Transverse colon (tissue), 4 donors: ENCODE measurements at regions not wholly inside any gene's neighbourhood (a gene's known extent, or its start where the extent isn't known, plus 50 kb on each side); places are given as distances from the start of the nearest gene placed in this dataset.

Experiments
- DNase-seq: peaks from one replicate; pipeline ENCODE4 v3.0.0-alpha.2; 2019
- H3K27ac ChIP-seq, 4 donors: fragments of 200-600 bp; sonication (generic); 2 replicates each; pipeline ENCODE4 v1.5.1; 2016 to 2018; ENCODE audit warnings: inconsistent platforms in 4 of 4
- H3K27me3 ChIP-seq: fragments of 200-600 bp; sonication (generic); 2 replicates; pipeline ENCODE4 v1.5.1; 2017; ENCODE audit warnings: inconsistent platforms
- H3K36me3 ChIP-seq, 4 donors: fragments of 200-600 bp; sonication (generic); 2 replicates each; pipeline ENCODE4 v1.5.1; 2017 to 2019; ENCODE audit warnings: inconsistent platforms in 4 of 4
- H3K4me1 ChIP-seq, 4 donors: fragments of 200-600 bp; sonication (generic); 2 replicates each; pipeline ENCODE4 v1.5.1; 2017 to 2020; ENCODE audit warnings: inconsistent platforms in 4 of 4
- H3K4me3 ChIP-seq, 4 donors: fragments of 200-600 bp; sonication (generic); 1 replicate in 1 of 4; 2 replicates in 3 of 4; pipeline versions ENCODE4 v1.5.1 to v1.6.1; 2017 to 2019; ENCODE audit warnings: inconsistent platforms in 4 of 4
- H3K9me3 ChIP-seq, 2 donors: fragments of 200-600 bp; sonication (generic); 2 replicates each; pipeline ENCODE4 v1.5.1; 2017 to 2019; ENCODE audit warnings: inconsistent platforms in 2 of 2
- EP300 ChIP-seq: sonication (generic); formaldehyde crosslinking; IDR thresholded peaks from one replicate; pipeline ENCODE4 v1.6.1; 2017; ENCODE audit warnings: antibody characterized with exemption, low read depth
- POLR2A ChIP-seq: fragments of 450-650 bp; IDR thresholded peaks from one replicate; pipeline ENCODE4 v1.6.1; 2016; ENCODE audit warnings: antibody characterized with exemption, mild to moderate bottlenecking, moderate library complexity
- POLR2AphosphoS5 ChIP-seq, 3 donors: sonication (generic); formaldehyde crosslinking; IDR thresholded peaks; one replicate each; pipeline ENCODE4 v1.6.1; 2016; ENCODE audit warnings: antibody characterized with exemption in 3 of 3
- WGBS, 2 donors: methylation state at CpG; one replicate each; pipeline ENCODE4 v1.1.5; 2018; ENCODE audit warnings: low coverage in 1 of 2; 5-methylcytosine and 5-hydroxymethylcytosine counted together
- in situ Hi-C, 4 donors: fragments of 200-750 bp; cut with MboI; loops; one replicate each; pipeline versions ENCODE4 v1.15.0 to v1.15.1; 2017; ENCODE audit warnings: low sequenced_read_pairs in 3 of 4, low pct_ligation_motif_present in 1 of 4, low pct_unique_long_range_greater_than_20kb in 1 of 4
- intact Hi-C: fragments of 100-400 bp; cut with DNase I; formaldehyde crosslinking; loops from one replicate; pipeline ENCODE4 v1.15.1; 2023; ENCODE audit warnings: low total_unique reads
- TF ChIP-seq, protein P1 (sequence below), 5 experiments: fragments of 200-600 bp in 3 of 5; fragments of 450-650 bp in 2 of 5; sonication (generic) in 3 of 5; IDR thresholded peaks; 1 replicate in 2 of 5; 2 replicates in 3 of 5; pipeline ENCODE4 v1.5.1; 2016 to 2017; ENCODE audit warnings: antibody characterized with exemption in 5 of 5, inconsistent platforms in 3 of 5, mild to moderate bottlenecking in 2 of 5, moderate library complexity in 1 of 5

GRCh38 chr11:105456950-105457349 is 152.9 kb upstream of the GRIA4 start:
- H3K27me3 ChIP-seq: no peaks in the 10 kb centered on the region
- H3K4me3 ChIP-seq: no peak overlapping the region
- no peaks in the 10 kb centered on the region for H3K9me3 ChIP-seq
- no peak overlapping the region for H3K27ac ChIP-seq
- TF ChIP-seq EP300 (no peak), POLR2AphosphoS5 (IDR thresholded peaks at IDR 0.05) (no peak), POLR2A (no peak)
- TF ChIP-seq, protein P1, sequence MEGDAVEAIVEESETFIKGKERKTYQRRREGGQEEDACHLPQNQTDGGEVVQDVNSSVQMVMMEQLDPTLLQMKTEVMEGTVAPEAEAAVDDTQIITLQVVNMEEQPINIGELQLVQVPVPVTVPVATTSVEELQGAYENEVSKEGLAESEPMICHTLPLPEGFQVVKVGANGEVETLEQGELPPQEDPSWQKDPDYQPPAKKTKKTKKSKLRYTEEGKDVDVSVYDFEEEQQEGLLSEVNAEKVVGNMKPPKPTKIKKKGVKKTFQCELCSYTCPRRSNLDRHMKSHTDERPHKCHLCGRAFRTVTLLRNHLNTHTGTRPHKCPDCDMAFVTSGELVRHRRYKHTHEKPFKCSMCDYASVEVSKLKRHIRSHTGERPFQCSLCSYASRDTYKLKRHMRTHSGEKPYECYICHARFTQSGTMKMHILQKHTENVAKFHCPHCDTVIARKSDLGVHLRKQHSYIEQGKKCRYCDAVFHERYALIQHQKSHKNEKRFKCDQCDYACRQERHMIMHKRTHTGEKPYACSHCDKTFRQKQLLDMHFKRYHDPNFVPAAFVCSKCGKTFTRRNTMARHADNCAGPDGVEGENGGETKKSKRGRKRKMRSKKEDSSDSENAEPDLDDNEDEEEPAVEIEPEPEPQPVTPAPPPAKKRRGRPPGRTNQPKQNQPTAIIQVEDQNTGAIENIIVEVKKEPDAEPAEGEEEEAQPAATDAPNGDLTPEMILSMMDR (IDR thresholded peaks at IDR 0.05): no peak
- intact Hi-C loops (no loop called here), in situ Hi-C loops (no loop called here)
- H3K36me3 ChIP-seq: no peaks in the 10 kb centered on the region
- DNase-seq: no peak
- H3K4me1 ChIP-seq: no peaks in the 10 kb centered on the region
- 72 to 77% methylated on average over 3 to 4 of the region's 4 CpGs for WGBS, 2 donors

- no peaks in the 10 kb centered on the region for H3K4me1 ChIP-seq
- WGBS, 2 donors: 95% methylated on average over 2 of the region's 2 CpGs; no CpG with 5 or more reads in 1 of the 2 donors
- peaks cover 4 to 7% of the 10 kb centered on the region in 2 donors for H3K9me3 ChIP-seq
- TF ChIP-seq POLR2A (no peak), POLR2AphosphoS5 (IDR thresholded peaks at IDR 0.05) (no peak), EP300 (no peak)
- TF ChIP-seq, protein P1 (IDR thresholded peaks at IDR 0.05): no peak
- H3K27me3 ChIP-seq: no peaks in the 10 kb centered on the region
- no peaks in the 10 kb centered on the region for H3K36me3 ChIP-seq
- intact Hi-C loops: no loop called here
- no peak overlapping the region for H3K27ac ChIP-seq
- H3K4me3 ChIP-seq: no peak overlapping the region
- DNase-seq: no peak
- in situ Hi-C loops: no loop called here
Measured at GRCh38 chr11:105449100-105449734, 160.7 kb upstream of the GRIA4 start.

DNA sequence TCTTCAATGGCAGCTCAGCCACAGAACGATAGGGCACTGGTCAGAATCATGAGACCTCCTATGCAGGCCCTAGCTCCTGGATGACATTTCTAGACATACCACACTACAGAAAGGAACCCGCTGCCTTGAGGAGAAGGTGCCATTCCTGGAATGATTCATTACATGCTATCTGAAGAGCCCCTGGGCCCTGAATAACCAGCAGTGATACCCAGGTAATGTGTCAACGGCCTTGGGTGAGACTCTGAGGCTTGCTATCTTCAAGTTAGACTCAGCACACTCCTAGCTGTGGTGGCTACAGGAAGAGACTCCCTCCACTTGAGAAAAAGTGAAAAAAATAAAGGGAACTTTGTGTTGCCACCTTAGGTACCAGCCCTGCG is 161.2 kb upstream of the GRIA4 start:
- no peaks in the 10 kb centered on the region for H3K4me1 ChIP-seq
- intact Hi-C loops (no loop called here), in situ Hi-C loops (no loop called here)
- no peak overlapping the region for H3K4me3 ChIP-seq
- H3K9me3 ChIP-seq: peaks cover 4 to 7% of the 10 kb centered on the region in 2 donors
- no peak overlapping the region for H3K27ac ChIP-seq
- TF ChIP-seq POLR2A (no peak), EP300 (no peak), POLR2AphosphoS5 (IDR thresholded peaks at IDR 0.05) (no peak)
- TF ChIP-seq, protein P1 (IDR thresholded peaks at IDR 0.05): no peak
- H3K27me3 ChIP-seq: no peaks in the 10 kb centered on the region
- WGBS, 2 donors: 80 to 87% methylated on average over 1 to 4 of the region's 4 CpGs
- H3K36me3 ChIP-seq: no peaks in the 10 kb centered on the region
- DNase-seq: no peak

DNA sequence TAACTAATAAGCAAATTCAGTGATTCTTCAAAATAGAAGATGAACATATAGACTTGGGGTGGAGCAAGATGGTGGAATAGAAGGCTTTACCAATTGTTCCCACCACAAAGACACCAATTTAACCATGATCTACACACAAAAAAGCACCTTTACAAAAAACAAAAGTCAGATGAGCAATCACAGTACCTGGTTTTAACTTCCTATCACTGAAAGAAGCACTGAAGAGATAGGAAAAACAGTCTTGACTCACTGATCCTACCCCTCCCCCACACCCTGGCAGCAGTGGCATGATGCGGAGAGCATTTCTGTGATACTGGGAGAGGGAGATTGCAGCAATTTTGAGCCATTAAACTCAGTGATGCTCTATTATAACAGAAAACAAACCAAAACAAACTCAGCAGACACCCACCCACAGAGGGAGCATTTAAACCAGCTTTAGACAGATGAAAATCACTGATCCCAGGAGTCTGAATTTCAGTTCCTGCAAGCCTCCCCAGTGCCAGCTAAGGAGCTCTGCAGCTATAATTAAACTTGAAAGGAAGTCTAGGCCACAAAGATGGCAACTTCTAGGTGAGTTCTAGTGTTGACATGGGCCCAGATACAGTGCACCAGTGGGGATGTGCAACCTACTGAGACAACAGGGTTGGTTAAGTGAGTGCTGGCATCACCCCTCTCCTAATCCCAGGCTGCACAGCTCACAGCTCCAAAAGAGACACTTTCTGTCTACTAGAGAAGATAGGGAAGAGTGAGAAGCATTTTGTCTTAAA is 161.8 kb upstream of the GRIA4 start:
- H3K9me3 ChIP-seq: peaks cover 4 to 7% of the 10 kb centered on the region in 2 donors
- intact Hi-C loops (no loop called here), in situ Hi-C loops (no loop called here)
- no peak for DNase-seq
- no peak overlapping the region for H3K4me3 ChIP-seq
- no peaks in the 10 kb centered on the region for H3K36me3 ChIP-seq
- H3K27me3 ChIP-seq: no peaks in the 10 kb centered on the region
- no peaks in the 10 kb centered on the region for H3K4me1 ChIP-seq
- TF ChIP-seq POLR2AphosphoS5 (IDR thresholded peaks at IDR 0.05): no peak
- TF ChIP-seq EP300: no peak
- TF ChIP-seq, protein P1 (IDR thresholded peaks at IDR 0.05): no peak
- no peak for TF ChIP-seq POLR2A
- 77 to 89% methylated on average over 1 of the region's 1 CpG for WGBS, 2 donors
- H3K27ac ChIP-seq: no peak overlapping the region
